ENCODE measurements at regions not wholly inside any gene's neighbourhood (a gene's known extent, or its start where the extent isn't known, plus 50 kb on each side); places are given as distances from the start of the nearest gene placed in this dataset.
A peak's percentile ranks its signal among the peaks of the same experiment; 100 is the strongest.
"Not testable (repeated sequence)": the region's sequence is repeated elsewhere in the genome, so short reads cannot be mapped to it uniquely, and the experiment has no call there.

GRCh38 chr2:149860276-149860921, 272.8 kb upstream of the MMADHC start:
- Histone ChIP-seq H3K4me3 (no peak overlapping the region), H3K27me3 (no peaks in the 10 kb centered on the region), H3K27ac (peak overlapping the region in 1 of 2 donors; percentile 37), H3K36me3 (no peaks in the 10 kb centered on the region), H3K9me3 (no peaks in the 10 kb centered on the region), H3K4me1 (no peaks in the 10 kb centered on the region)
- intact Hi-C loops (cut with DNase I), result no loop called here
- no peak for DNase-seq (ENCODE audit: low spot score in 2 of 2)
- no peak for TF ChIP-seq CTCF (IDR thresholded peaks at IDR 0.05)

DNA sequence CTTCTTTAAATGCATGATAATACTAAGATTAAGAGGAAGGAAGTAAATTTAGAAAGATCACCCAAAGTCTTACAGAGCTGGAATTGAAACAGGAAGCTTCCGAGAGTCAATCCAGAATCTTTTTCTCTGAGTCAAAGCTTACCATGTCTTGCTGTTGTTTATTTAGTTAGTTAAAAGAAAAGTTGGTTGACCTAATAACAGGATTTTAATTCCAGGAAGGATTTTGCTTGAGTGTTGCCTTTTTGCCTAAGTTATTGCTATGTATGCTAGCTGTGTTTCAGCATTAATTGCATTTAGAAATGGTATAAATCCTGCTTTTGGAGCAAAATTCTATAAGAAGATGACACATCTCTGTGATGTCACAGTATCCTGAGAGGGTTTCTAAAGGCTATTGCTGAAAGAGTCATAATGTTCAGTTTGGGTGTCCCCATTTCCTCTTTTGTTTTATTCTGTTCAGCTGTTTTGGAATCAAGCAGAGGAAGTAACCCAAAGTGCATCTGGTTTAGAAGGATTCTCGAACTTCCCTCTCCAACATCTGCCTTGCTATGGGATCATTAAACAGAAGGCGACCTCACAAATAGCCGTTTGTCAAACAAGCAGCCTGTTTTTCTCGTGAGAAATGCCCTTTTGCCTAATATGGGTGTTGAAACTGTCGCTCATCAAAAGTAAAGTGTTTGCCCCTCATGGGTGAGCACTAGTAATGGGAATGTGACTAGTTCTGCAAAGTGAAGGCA, 271.5 kb upstream of the MMADHC start:
- no peaks in the 10 kb centered on the region for H3K36me3 ChIP-seq
- no peak for TF ChIP-seq CTCF (IDR thresholded peaks at IDR 0.05)
- intact Hi-C loops (cut with DNase I), result no loop called here
- no peak overlapping the region for H3K27ac ChIP-seq
- no peaks in the 10 kb centered on the region for H3K9me3 ChIP-seq
- no peaks in the 10 kb centered on the region for H3K4me1 ChIP-seq
- no peaks in the 10 kb centered on the region for H3K27me3 ChIP-seq
- no peak for DNase-seq (ENCODE audit: low spot score in 2 of 2)
- H3K4me3 ChIP-seq, result no peak overlapping the region

DNA sequence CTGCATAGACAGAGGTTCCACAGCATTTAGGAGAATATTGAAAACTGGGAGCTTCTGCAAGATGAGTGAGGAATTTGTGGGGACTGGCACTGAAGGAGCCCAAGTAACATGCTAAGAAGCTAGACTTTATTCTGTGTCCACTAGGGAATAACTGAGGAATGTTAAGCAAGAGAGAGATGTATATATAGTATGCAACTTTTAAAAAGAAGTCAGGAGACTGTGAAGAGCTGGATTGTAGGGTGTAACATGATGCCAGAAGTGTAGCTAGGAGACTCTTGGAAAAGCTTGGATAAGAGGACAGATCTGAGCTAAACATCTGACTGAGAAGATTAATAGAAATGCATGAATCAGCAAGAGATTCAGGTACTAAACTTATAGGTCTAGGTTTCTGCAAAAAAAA, 270.6 kb upstream of the MMADHC start:
- Histone ChIP-seq H3K4me1 (no peaks in the 10 kb centered on the region), H3K36me3 (no peaks in the 10 kb centered on the region), H3K27me3 (no peaks in the 10 kb centered on the region), H3K4me3 (no peak overlapping the region), H3K27ac (peak overlapping the region in 1 of 2 donors; percentile 29), H3K9me3 (no peaks in the 10 kb centered on the region)
- DNase-seq (ENCODE audit: low spot score in 2 of 2), result no peak
- intact Hi-C loops (cut with DNase I), result no loop called here
- no peak for TF ChIP-seq CTCF (IDR thresholded peaks at IDR 0.05)

DNA sequence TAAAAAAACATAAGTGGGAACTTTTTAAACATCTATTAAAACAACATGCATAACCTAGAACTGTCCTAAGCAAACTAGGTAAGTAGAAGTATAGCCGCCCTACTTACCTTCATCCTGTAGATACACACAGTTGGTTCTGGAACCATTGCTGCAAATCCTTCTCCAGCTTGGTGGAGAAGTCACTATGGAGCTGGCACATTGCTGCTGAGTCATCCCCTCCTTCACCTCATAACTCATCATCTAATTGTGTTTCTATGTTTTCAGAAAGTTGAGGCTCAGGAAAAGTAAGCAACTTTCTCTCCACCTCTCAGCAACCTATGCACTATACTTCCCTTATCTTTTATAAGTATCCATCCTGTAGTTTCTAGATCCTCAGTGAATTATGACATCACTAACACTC, 269.8 kb upstream of the MMADHC start:
- H3K9me3 ChIP-seq, result no peaks in the 10 kb centered on the region
- H3K27ac ChIP-seq, result no peak overlapping the region
- H3K4me1 ChIP-seq, result no peaks in the 10 kb centered on the region
- intact Hi-C loops (cut with DNase I), result no loop called here
- H3K4me3 ChIP-seq, result no peak overlapping the region
- H3K27me3 ChIP-seq, result no peaks in the 10 kb centered on the region
- no peak for TF ChIP-seq CTCF (IDR thresholded peaks at IDR 0.05)
- no peak for DNase-seq (ENCODE audit: low spot score in 2 of 2)
- no peaks in the 10 kb centered on the region for H3K36me3 ChIP-seq

DNA sequence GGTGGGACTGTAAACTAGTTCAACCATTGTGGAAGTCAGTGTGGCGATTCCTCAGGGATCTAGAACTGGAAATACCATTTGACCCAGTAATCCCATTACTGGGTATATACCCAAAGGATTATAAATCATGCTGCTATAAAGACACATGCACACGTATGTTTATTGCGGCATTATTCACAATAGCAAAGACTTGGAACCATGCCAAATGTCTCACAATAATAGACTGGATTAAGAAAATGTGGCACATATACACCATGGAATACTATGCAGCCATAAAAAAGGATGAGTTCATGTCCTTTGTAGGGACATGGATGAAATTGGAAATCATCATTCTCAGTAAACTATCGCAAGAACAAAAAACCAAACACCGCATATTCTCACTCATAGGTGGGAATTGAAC, 268.3 kb upstream of the MMADHC start:
- H3K27ac ChIP-seq; H3K9me3 ChIP-seq; intact Hi-C loops (cut with DNase I); H3K4me1 ChIP-seq; DNase-seq (ENCODE audit: low spot score in 2 of 2); H3K4me3 ChIP-seq; H3K27me3 ChIP-seq; H3K36me3 ChIP-seq: not testable (repeated sequence)

DNA sequence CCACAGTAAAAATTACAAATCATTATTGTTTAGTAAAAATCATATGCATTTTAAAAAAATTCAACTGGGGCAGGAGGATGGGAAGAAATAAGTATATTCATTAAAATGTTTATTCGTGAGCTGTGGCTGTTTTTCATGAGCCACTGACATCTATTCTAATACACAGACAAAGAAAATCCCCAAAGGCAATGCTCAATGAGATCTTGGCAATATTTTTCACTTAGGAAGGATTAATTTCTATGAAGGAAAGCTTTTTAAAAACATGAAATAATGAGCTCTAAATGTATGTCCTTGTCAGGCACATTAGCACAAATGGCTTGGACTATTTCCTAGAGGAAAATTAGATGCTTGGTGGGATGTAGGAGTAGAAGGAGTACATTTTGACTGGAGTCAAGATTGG, 262.0 kb upstream of the MMADHC start:
- Histone ChIP-seq H3K4me3 (no peak overlapping the region), H3K27ac (no peak overlapping the region)

More for the DNA sequence above, 262.0 kb upstream of the MMADHC start:
- no peaks in the 10 kb centered on the region for H3K4me1 ChIP-seq
- no peaks in the 10 kb centered on the region for H3K9me3 ChIP-seq
- TF ChIP-seq CTCF (IDR thresholded peaks at IDR 0.05), result no peak
- no peaks in the 10 kb centered on the region for H3K27me3 ChIP-seq
- no peak for DNase-seq (ENCODE audit: low spot score in 2 of 2)
- intact Hi-C loops (cut with DNase I), result no loop called here
- no peaks in the 10 kb centered on the region for H3K36me3 ChIP-seq
